ENCODE measurements at regions not wholly inside any gene's neighbourhood (a gene's known extent, or its start where the extent isn't known, plus 50 kb on each side); places are given as distances from the start of the nearest gene placed in this dataset.
"Not testable (repeated sequence)": the region's sequence is repeated elsewhere in the genome, so short reads cannot be mapped to it uniquely, and the experiment has no call there.

GRCh38 chrX:44785652-44786051 lies 58.2 kb upstream of the DUSP21 start:
- no peak for TF ChIP-seq POLR2A (IDR thresholded peaks at IDR 0.05)

GRCh38 chrX:44784241-44784640 lies 59.6 kb upstream of the DUSP21 start:
- H3K4me1 ChIP-seq: no peaks in the 10 kb centered on the region
- H3K9me3 ChIP-seq: no peaks in the 10 kb centered on the region
- no peaks in the 10 kb centered on the region for H3K36me3 ChIP-seq (replicated peaks in 1 of 2; ENCODE audit: insufficient read depth in 1 of 2, low read depth in 2 of 2)
- no peak overlapping the region for H3K27ac ChIP-seq
- no peak for DNase-seq
- no peaks in the 10 kb centered on the region for H3K27me3 ChIP-seq
- ATAC-seq: no peak
- intact Hi-C loops (cut with DNase I): no loop called here
- 79 to 89% methylated on average over 1 to 2 of the region's 2 CpGs for WGBS, 2 donors
- TF ChIP-seq CTCF (IDR thresholded peaks at IDR 0.05): no peak
- TF ChIP-seq POLR2A (IDR thresholded peaks at IDR 0.05): no peak
- no peak overlapping the region for H3K4me3 ChIP-seq

More at GRCh38 chrX:44785652-44786051, 58.2 kb upstream of the DUSP21 start:
- no peaks in the 10 kb centered on the region for H3K27me3 ChIP-seq
- no peak for ATAC-seq
- no peaks in the 10 kb centered on the region for H3K4me1 ChIP-seq
- H3K9me3 ChIP-seq: no peaks in the 10 kb centered on the region
- no peak overlapping the region for H3K27ac ChIP-seq
- no peak overlapping the region for H3K4me3 ChIP-seq
- intact Hi-C loops (cut with DNase I): no loop called here
- 92 to 93% methylated on average over 2 to 4 of the region's 5 CpGs for WGBS, 2 donors
- H3K36me3 ChIP-seq (replicated peaks in 1 of 2; ENCODE audit: insufficient read depth in 1 of 2, low read depth in 2 of 2): no peaks in the 10 kb centered on the region
- DNase-seq: no peak

GRCh38 chrX:44778254-44778653 lies 65.6 kb upstream of the DUSP21 start:
- Histone ChIP-seq H3K4me1 (no peaks in the 10 kb centered on the region), H3K27me3 (no peaks in the 10 kb centered on the region), H3K9me3 (no peaks in the 10 kb centered on the region), H3K27ac (no peak overlapping the region), H3K36me3 (replicated peaks in 1 of 2; ENCODE audit: insufficient read depth in 1 of 2, low read depth in 2 of 2) (no peaks in the 10 kb centered on the region), H3K4me3 (no peak overlapping the region)
- ATAC-seq (no peak), DNase-seq (no peak)
- WGBS, 2 donors: 89% methylated on average over 7 of the region's 7 CpGs; no CpG with 5 or more reads in 1 of the 2 donors
- intact Hi-C loops (cut with DNase I): no loop called here
- no peak for TF ChIP-seq CTCF (IDR thresholded peaks at IDR 0.05)

- DNase-seq (no peak), ATAC-seq (no peak)
- Histone ChIP-seq H3K9me3 (no peaks in the 10 kb centered on the region), H3K4me3 (no peak overlapping the region), H3K27ac (no peak overlapping the region), H3K36me3 (replicated peaks in 1 of 2; ENCODE audit: insufficient read depth in 1 of 2, low read depth in 2 of 2) (no peaks in the 10 kb centered on the region), H3K27me3 (no peaks in the 10 kb centered on the region), H3K4me1 (no peaks in the 10 kb centered on the region)
- intact Hi-C loops (cut with DNase I): no loop called here
- TF ChIP-seq CTCF (IDR thresholded peaks at IDR 0.05) (no peak), POLR2A (IDR thresholded peaks at IDR 0.05) (no peak)
- WGBS, 2 donors: 78 to 90% methylated on average over 6 of the region's 6 CpGs
Measured at GRCh38 chrX:44775726-44776125, 68.1 kb upstream of the DUSP21 start.

GRCh38 chrX:44774066-44774465 lies 69.8 kb upstream of the DUSP21 start:
- H3K27ac ChIP-seq; H3K4me3 ChIP-seq; ATAC-seq; DNase-seq; H3K4me1 ChIP-seq; intact Hi-C loops (cut with DNase I); H3K36me3 ChIP-seq (replicated peaks in 1 of 2; ENCODE audit: insufficient read depth in 1 of 2, low read depth in 2 of 2); H3K27me3 ChIP-seq; H3K9me3 ChIP-seq: not testable (repeated sequence)
- 51 to 70% methylated on average over 5 to 9 of the region's 10 CpGs for WGBS, 2 donors

GRCh38 chrX:44770121-44770520 lies 73.7 kb upstream of the DUSP21 start:
- Histone ChIP-seq H3K27ac (no peak overlapping the region), H3K4me1 (no peaks in the 10 kb centered on the region), H3K36me3 (replicated peaks in 1 of 2; ENCODE audit: insufficient read depth in 1 of 2, low read depth in 2 of 2) (no peaks in the 10 kb centered on the region), H3K27me3 (no peaks in the 10 kb centered on the region), H3K4me3 (no peak overlapping the region), H3K9me3 (no peaks in the 10 kb centered on the region)
- DNase-seq (no peak), ATAC-seq (no peak)
- WGBS, 2 donors: 59 to 70% methylated on average over 2 of the region's 2 CpGs
- intact Hi-C loops (cut with DNase I): no loop called here
- TF ChIP-seq CTCF (IDR thresholded peaks at IDR 0.05) (no peak), POLR2A (IDR thresholded peaks at IDR 0.05) (no peak)

All from body of pancreas (tissue), 4 donors.